Fibroblast of skin of right quadriceps (primary cell): ENCODE measurements at regions not wholly inside any gene's neighbourhood (a gene's known extent, or its start where the extent isn't known, plus 50 kb on each side); places are given as distances from the start of the nearest gene placed in this dataset.

Experiments
- DNase-seq: peaks from one replicate; pipeline ENCODE4 v3.0.0-alpha.2; 2013

GRCh38 chr1:244197851-244198375, 146.8 kb downstream of the ZBTB18 start:
- no peak for DNase-seq

GRCh38 chr1:244199902-244200301, 148.8 kb downstream of the ZBTB18 start:
- DNase-seq = no peak

- DNase-seq = no peak
Measured at GRCh38 chr1:244200596-244200995, 149.5 kb downstream of the ZBTB18 start.

- DNase-seq = no peak
Measured at GRCh38 chr1:244201750-244202149, 150.7 kb downstream of the ZBTB18 start.

- no peak for DNase-seq
Measured at GRCh38 chr1:244204004-244204403, 152.9 kb downstream of the ZBTB18 start.

GRCh38 chr1:244205171-244205570, 154.1 kb downstream of the ZBTB18 start:
- no peak for DNase-seq

- no peak for DNase-seq
Measured at GRCh38 chr1:244205906-244206305, 154.8 kb downstream of the ZBTB18 start.

GRCh38 chr1:244207042-244207934, 156.2 kb downstream of the ZBTB18 start:
- DNase-seq = no peak

- DNase-seq = no peak
Measured at GRCh38 chr1:244207935-244208244, 156.8 kb downstream of the ZBTB18 start.

- no peak for DNase-seq
Measured at GRCh38 chr1:244209955-244210354, 158.9 kb downstream of the ZBTB18 start.

GRCh38 chr1:244210884-244211558, 159.9 kb downstream of the ZBTB18 start:
- no peak for DNase-seq

- DNase-seq = peak; percentile 73
Measured at GRCh38 chr1:244211559-244211944, 160.5 kb downstream of the ZBTB18 start.

GRCh38 chr1:244212219-244212618, 161.1 kb downstream of the ZBTB18 start:
- no peak for DNase-seq

- DNase-seq = no peak
Measured at GRCh38 chr1:244212797-244213475, 161.9 kb downstream of the ZBTB18 start.

- DNase-seq = peak; percentile 100
Measured at GRCh38 chr1:244214009-244214967, 163.2 kb downstream of the ZBTB18 start.

GRCh38 chr1:244216836-244217235, 165.8 kb downstream of the ZBTB18 start:
- DNase-seq = no peak

- no peak for DNase-seq
Measured at GRCh38 chr1:244217711-244218110, 166.6 kb downstream of the ZBTB18 start.

- DNase-seq = no peak
Measured at GRCh38 chr1:244218220-244218619, 167.1 kb downstream of the ZBTB18 start.

GRCh38 chr1:244219149-244219548, 168.1 kb downstream of the ZBTB18 start:
- no peak for DNase-seq

GRCh38 chr1:244219802-244220201, 168.7 kb downstream of the ZBTB18 start:
- no peak for DNase-seq

GRCh38 chr1:244220410-244220809, 169.3 kb downstream of the ZBTB18 start:
- no peak for DNase-seq

- DNase-seq = peak; percentile 34
Measured at GRCh38 chr1:244221991-244222390, 170.9 kb downstream of the ZBTB18 start.
